ENCODE measurements at regions not wholly inside any gene's neighbourhood (a gene's known extent, or its start where the extent isn't known, plus 50 kb on each side); places are given as distances from the start of the nearest gene placed in this dataset.

DNA sequence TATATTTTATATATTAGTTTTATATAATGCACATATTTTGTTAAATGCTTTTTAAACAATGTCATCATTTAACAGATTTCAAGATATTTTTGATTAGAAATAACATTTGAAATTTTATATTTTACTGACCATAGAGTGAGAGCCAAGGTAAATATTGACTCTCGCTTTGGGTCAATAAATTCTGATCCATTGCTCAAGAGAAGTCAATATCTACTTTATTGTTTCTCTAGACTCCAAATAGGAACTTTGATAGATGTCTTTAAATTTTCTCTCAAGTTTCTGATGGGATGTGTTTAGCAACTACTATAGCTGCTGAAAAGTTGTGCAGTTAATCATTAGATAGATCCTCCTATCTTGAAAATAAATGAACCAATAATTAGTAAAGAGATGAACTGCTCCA, 61.4 kb upstream of the ATXN7L3B start:
- no peak for DNase-seq (ENCODE audit: low spot score)

DNA sequence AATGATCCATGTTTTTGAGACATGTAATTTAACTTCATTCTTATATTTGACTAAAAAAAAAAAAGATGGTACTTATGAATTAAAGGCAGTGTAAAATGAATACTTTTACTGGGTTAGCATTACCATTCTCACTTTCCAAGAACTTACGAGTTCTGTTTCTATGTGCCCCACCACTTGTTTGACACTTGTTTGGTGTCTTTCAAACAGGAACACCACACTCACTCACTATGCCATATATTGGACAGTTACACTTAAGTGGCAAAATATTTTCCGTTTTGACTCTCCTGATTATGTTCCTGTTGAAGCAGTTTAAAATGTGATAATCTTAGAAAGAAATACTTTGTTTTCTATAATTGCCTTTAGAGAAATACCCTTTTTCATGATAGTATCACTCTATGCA, 56.6 kb upstream of the ATXN7L3B start:
- no peak for DNase-seq (ENCODE audit: low spot score)

GRCh38 chr12:74482115-74482514, 55.5 kb upstream of the ATXN7L3B start:
- DNase-seq (ENCODE audit: low spot score), result no peak

DNA sequence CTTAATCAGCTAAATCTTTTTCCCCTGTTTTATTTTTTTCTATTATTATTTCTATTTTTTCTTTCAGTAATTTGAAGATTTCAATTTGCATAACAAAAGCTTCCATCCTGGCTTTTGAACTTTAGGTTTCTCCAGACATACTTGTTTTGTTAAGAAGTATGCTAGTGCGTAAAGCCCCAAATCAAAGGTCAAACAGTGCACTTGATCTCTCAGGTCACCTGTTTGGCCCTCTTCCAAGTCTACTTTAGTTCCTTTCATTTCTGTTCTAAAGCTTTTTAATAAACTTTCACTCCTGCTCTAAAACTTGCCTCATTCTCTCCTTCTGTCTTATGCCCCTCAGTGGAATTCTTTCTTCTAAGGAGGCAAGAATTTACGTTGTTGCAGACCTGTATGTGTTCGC, 54.6 kb upstream of the ATXN7L3B start:
- DNase-seq (ENCODE audit: low spot score), result no peak

All from HuH-7 (cell line).